OCI-LY3 (cell line): ENCODE measurements at regions not wholly inside any gene's neighbourhood (a gene's known extent, or its start where the extent isn't known, plus 50 kb on each side); places are given as distances from the start of the nearest gene placed in this dataset.

Source experiments
- CTCF ChIP-seq: fragments of 200-600, 300-600 bp; sonication (generic); IDR thresholded peaks from 2 replicates; pipeline ENCODE4 v1.5.1; 2014; ENCODE audit warnings: antibody characterized with exemption, low read length, low read depth
- EZH2phosphoT487 ChIP-seq: fragments of 200-600 bp; shearing (Covaris generic); IDR thresholded peaks from 2 replicates; pipeline ENCODE4 v1.6.1; 2018; ENCODE audit warnings: antibody characterized with exemption, mixed run types, low read depth

GRCh38 chr16:65312071-65312470, 190.2 kb upstream of the CDH11 start:
- TF ChIP-seq CTCF = no peak
- TF ChIP-seq EZH2phosphoT487 = no peak
